ENCODE measurements at regions not wholly inside any gene's neighbourhood (a gene's known extent, or its start where the extent isn't known, plus 50 kb on each side); places are given as distances from the start of the nearest gene placed in this dataset.

DNA sequence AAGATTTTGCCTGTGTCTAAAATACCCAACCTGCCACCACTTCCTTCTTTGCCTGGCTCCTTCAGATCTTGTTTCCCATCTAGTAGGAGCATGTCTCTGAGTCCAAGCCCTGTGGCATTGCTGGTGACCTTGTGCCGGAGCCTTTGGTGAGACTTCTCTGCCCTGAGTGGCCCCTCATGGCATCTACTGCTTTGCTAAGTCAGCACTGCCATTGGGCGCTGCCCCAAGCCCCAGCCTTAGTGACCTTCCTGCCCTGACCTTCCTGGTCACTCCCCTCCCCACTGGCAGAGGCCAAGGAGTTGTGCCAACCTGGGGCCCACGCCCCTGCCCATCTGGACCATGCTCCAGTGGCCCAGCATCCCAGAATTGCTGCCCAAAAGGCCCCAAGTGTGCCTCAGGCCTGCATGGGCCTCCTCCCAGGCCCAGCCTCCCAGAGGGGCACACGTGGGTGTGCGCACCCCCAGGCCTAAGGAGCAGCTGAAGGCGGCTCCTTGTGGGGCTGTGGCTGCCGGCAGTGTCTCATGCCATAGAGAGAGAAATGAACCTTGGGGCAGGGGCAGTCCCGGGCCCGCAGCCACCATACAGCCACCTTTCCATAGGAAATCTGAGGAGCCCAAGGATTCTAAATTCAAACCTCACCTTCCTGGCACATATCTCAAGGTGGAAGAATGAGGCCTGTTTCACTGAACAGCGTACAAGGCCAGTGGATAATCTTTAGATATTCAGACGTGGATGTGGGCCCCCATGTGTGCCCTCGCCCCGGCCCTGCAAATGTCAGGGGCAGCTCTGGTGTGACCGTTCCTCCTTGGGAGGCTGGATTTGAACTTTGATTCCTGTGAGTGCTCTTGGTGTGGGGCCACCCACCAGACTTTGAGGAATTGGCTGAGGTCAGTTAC is 100.2 kb upstream of the SLC66A3 start:
- no peak overlapping the region for H3K14ac ChIP-seq (replicated peaks; ENCODE audit: low read depth, low read length)
- no peak overlapping the region for H3K27ac ChIP-seq (ENCODE audit: insufficient read depth, low read length)
- no peak overlapping the region for H2BK20ac ChIP-seq (ENCODE audit: low read depth, low read length)
- H3K23ac ChIP-seq (ENCODE audit: low read depth, low read length): no peak overlapping the region
- no peak overlapping the region for H2BK120ac ChIP-seq (ENCODE audit: low read depth, low read length)
- H4K20me1 ChIP-seq (ENCODE audit: insufficient read depth, low read length): no peaks in the 10 kb centered on the region
- H3K9ac ChIP-seq (ENCODE audit: low read depth, low read length): no peak overlapping the region
- H4K5ac ChIP-seq (ENCODE audit: low read depth, low read length): no peak overlapping the region
- in situ Hi-C loops (cut with MboI; ENCODE audit: low sequenced_read_pairs): no loop called here
- H3K4me2 ChIP-seq (ENCODE audit: low read depth, low read length): no peak overlapping the region
- ChIA-PET POLR2A (ENCODE audit: unreplicated experiment) (no interaction called here), CTCF (no interaction called here)
- H3K36me3 ChIP-seq (ENCODE audit: control insufficient read depth, insufficient read depth, low read length): no peaks in the 10 kb centered on the region
- no peak overlapping the region for H4K8ac ChIP-seq (ENCODE audit: low read depth in 2 of 2, low read length in 2 of 2)
- peak overlapping the region; percentile 9 for H2AK9ac ChIP-seq (replicated peaks; ENCODE audit: low read depth, low read length, poor library complexity)
- no peak overlapping the region for H2BK5ac ChIP-seq (ENCODE audit: low read depth, low read length, poor library complexity, severe bottlenecking)
- BruUV-seq (replicated peaks): no TSS peak
- no peaks in the 10 kb centered on the region for H3K9me1 ChIP-seq (ENCODE audit: insufficient read depth, low read length)
- TF ChIP-seq BHLHE40 (IDR thresholded peaks at IDR 0.05; ENCODE audit: low read depth, low read length) (no peak), MXI1 (IDR thresholded peaks at IDR 0.05; ENCODE audit: borderline replicate concordance, low read depth, low read length) (no peak), RFX5 (IDR thresholded peaks at IDR 0.05; ENCODE audit: low read depth, low read length) (no peak), RCOR1 (IDR thresholded peaks at IDR 0.05; ENCODE audit: insufficient replicate concordance, low read length) (no peak), MAZ (IDR thresholded peaks at IDR 0.05; ENCODE audit: borderline replicate concordance, low read depth, low read length) (no peak), SMC3 (IDR thresholded peaks at IDR 0.05; ENCODE audit: low read depth, low read length) (no peak), FOS (IDR thresholded peaks at IDR 0.05; ENCODE audit: low read depth, low read length) (no peak)
- TF ChIP-seq, protein P1, sequence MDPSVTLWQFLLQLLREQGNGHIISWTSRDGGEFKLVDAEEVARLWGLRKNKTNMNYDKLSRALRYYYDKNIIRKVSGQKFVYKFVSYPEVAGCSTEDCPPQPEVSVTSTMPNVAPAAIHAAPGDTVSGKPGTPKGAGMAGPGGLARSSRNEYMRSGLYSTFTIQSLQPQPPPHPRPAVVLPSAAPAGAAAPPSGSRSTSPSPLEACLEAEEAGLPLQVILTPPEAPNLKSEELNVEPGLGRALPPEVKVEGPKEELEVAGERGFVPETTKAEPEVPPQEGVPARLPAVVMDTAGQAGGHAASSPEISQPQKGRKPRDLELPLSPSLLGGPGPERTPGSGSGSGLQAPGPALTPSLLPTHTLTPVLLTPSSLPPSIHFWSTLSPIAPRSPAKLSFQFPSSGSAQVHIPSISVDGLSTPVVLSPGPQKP (IDR thresholded peaks at IDR 0.05; ENCODE audit: borderline replicate concordance, low read depth, low read length): no peak
- TF ChIP-seq, protein P2, sequence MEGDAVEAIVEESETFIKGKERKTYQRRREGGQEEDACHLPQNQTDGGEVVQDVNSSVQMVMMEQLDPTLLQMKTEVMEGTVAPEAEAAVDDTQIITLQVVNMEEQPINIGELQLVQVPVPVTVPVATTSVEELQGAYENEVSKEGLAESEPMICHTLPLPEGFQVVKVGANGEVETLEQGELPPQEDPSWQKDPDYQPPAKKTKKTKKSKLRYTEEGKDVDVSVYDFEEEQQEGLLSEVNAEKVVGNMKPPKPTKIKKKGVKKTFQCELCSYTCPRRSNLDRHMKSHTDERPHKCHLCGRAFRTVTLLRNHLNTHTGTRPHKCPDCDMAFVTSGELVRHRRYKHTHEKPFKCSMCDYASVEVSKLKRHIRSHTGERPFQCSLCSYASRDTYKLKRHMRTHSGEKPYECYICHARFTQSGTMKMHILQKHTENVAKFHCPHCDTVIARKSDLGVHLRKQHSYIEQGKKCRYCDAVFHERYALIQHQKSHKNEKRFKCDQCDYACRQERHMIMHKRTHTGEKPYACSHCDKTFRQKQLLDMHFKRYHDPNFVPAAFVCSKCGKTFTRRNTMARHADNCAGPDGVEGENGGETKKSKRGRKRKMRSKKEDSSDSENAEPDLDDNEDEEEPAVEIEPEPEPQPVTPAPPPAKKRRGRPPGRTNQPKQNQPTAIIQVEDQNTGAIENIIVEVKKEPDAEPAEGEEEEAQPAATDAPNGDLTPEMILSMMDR (conservative IDR thresholded peaks at IDR 0.05; ENCODE audit: low read depth, low read length): no peak
- H2BK15ac ChIP-seq (ENCODE audit: low read depth, low read length): no peak overlapping the region
- no peak for ATAC-seq (ENCODE audit: low read depth)
- intact Hi-C loops (cut with micrococcal nuclease): no loop called here
- peaks cover 4% of the 10 kb centered on the region for H3K27me3 ChIP-seq (ENCODE audit: control insufficient read depth, insufficient read depth, low read length)
- no peaks in the 10 kb centered on the region for H3K9me3 ChIP-seq (ENCODE audit: control insufficient read depth, insufficient read depth, low read length)
- 100% methylated on average over 6 of the region's 14 CpGs; no CpG with 5 or more reads in 1 of the 2 experiments for WGBS, 2 experiments (ENCODE audit: extremely low coverage in 2 of 2, insufficient read length in 1 of 2)
- no peak for DNase-seq
- no peak overlapping the region for H3K4me3 ChIP-seq (ENCODE audit: insufficient read depth, low read depth, low read length)
- no peak overlapping the region for H3K4ac ChIP-seq (ENCODE audit: low read depth, low read length)
- H3K18ac ChIP-seq (ENCODE audit: low read depth, low read length): no peak overlapping the region
- no peak overlapping the region for H4K91ac ChIP-seq (ENCODE audit: insufficient read depth, low read depth, low read length)
- dilution Hi-C loops (cut with HindIII; ENCODE audit: low sequenced_read_pairs, unreplicated experiment): no loop called here
- H3K4me1 ChIP-seq (ENCODE audit: control insufficient read depth, insufficient read depth, low read length): no peaks in the 10 kb centered on the region; the same call in 1 of the 2 replicates
- H2AFZ ChIP-seq (replicated peaks; ENCODE audit: low read length, poor library complexity): no peak overlapping the region
- H2AK5ac ChIP-seq (ENCODE audit: low read depth, low read length): peak overlapping the region; percentile 20; the same call in 1 of the 2 replicates
- H3K56ac ChIP-seq (ENCODE audit: extremely low read depth, insufficient read depth, low read length): no peak overlapping the region
- H3K79me1 ChIP-seq (ENCODE audit: low read depth in 1 of 2, low read length in 2 of 2): no peaks in the 10 kb centered on the region
